IMR-90 (cell line): ENCODE measurements at regions not wholly inside any gene's neighbourhood (a gene's known extent, or its start where the extent isn't known, plus 50 kb on each side); places are given as distances from the start of the nearest gene placed in this dataset.

Experiments
- ATAC-seq: fragments of 200-7000 bp; cut with Tn5 transposase; 2 replicates; pipeline ENCODE4 v1.9.1; 2020; ENCODE audit warnings: low read depth, mild to moderate bottlenecking, moderate library complexity
- BruUV-seq: library from RNA; stranded (reverse); fragments of 400-500 nt; replicated peaks from 2 replicates; lab custom pipeline; 2021; lab: Mats Ljungman, UMichigan
- CTCF ChIA-PET: fragments of 300-600 bp; formaldehyde crosslinking; extraction: SDS; loops from one replicate; lab custom pipeline; 2021; ENCODE audit warnings: antibody characterized with exemption; lab: Yijun Ruan, JAX
- POLR2A ChIA-PET: fragments of 300-600 bp; sonication (Branson Sonifier 250); formaldehyde crosslinking; loops from one replicate; lab custom pipeline; 2022; ENCODE audit warnings: antibody characterized with exemption; ENCODE audit not compliant: unreplicated experiment; lab: Charles Lee
- DNase-seq: peaks from one replicate; pipeline ENCODE4 v3.0.0; 2013
- H2AFZ ChIP-seq: replicated peaks from 2 replicates; pipeline ENCODE3; 2013; ENCODE audit warnings: low read length, mild to moderate bottlenecking; ENCODE audit not compliant: poor library complexity
- H2AK5ac ChIP-seq: 2 replicates; pipeline ENCODE4 v1.6.1; 2013; ENCODE audit warnings: low read depth, low read length, inconsistent platforms
- H2AK9ac ChIP-seq: replicated peaks from 2 replicates; pipeline ENCODE3; 2013; ENCODE audit warnings: mild to moderate bottlenecking, low read depth, low read length, moderate library complexity; ENCODE audit not compliant: poor library complexity
- H2BK120ac ChIP-seq: 2 replicates; pipeline ENCODE4 v1.6.1; 2013; ENCODE audit warnings: low read depth, low read length, inconsistent platforms
- H2BK15ac ChIP-seq: 3 replicates; pipeline ENCODE4 v1.6.1; 2013; ENCODE audit warnings: low read depth, low read length, inconsistent platforms
- H2BK20ac ChIP-seq: 2 replicates; pipeline ENCODE4 v1.6.1; 2013; ENCODE audit warnings: low read depth, mild to moderate bottlenecking, inconsistent platforms, low read length, moderate library complexity
- H2BK5ac ChIP-seq: 2 replicates; pipeline ENCODE4 v1.6.1; 2013; ENCODE audit warnings: mild to moderate bottlenecking, low read depth, low read length, inconsistent platforms; ENCODE audit not compliant: poor library complexity, severe bottlenecking
- H3K14ac ChIP-seq: replicated peaks from 2 replicates; pipeline ENCODE4 v1.6.1; 2013; ENCODE audit warnings: low read depth, low read length, inconsistent platforms
- H3K18ac ChIP-seq: 2 replicates; pipeline ENCODE4 v1.6.1; 2013; ENCODE audit warnings: low read depth, low read length, control low read depth
- H3K23ac ChIP-seq: 2 replicates; pipeline ENCODE4 v1.6.1; 2013; ENCODE audit warnings: low read depth, low read length, inconsistent platforms
- H3K27ac ChIP-seq: 2 replicates; pipeline ENCODE4 v1.5.1; 2013; ENCODE audit warnings: mild to moderate bottlenecking, control low read depth, low read length; ENCODE audit not compliant: insufficient read depth
- H3K27me3 ChIP-seq: 2 replicates; pipeline ENCODE4 v1.6.1; 2013; ENCODE audit warnings: low read length; ENCODE audit not compliant: control insufficient read depth, insufficient read depth
- H3K36me3 ChIP-seq: 2 replicates; pipeline ENCODE4 v1.6.1; 2013; ENCODE audit warnings: low read length, mixed read lengths; ENCODE audit not compliant: control insufficient read depth, insufficient read depth
- H3K4ac ChIP-seq: 2 replicates; pipeline ENCODE4 v1.6.1; 2013; ENCODE audit warnings: low read depth, low read length, inconsistent platforms
- H3K4me1 ChIP-seq: 2 replicates; pipeline ENCODE4 v1.6.1; 2013; ENCODE audit warnings: low read length, mixed read lengths; ENCODE audit not compliant: control insufficient read depth, insufficient read depth
- H3K4me2 ChIP-seq: 2 replicates; pipeline ENCODE4 v1.6.1; 2013; ENCODE audit warnings: low read depth, mild to moderate bottlenecking, control low read depth, low read length, moderate library complexity
- H3K4me3 ChIP-seq: 2 replicates; pipeline ENCODE4 v1.5.1; 2013; ENCODE audit warnings: low read depth, mild to moderate bottlenecking, control low read depth, low read length, moderate library complexity; ENCODE audit not compliant: insufficient read depth
- H3K56ac ChIP-seq: 2 replicates; pipeline ENCODE4 v1.6.1; 2013; ENCODE audit warnings: low read length, inconsistent platforms; ENCODE audit not compliant: insufficient read depth; ENCODE audit errors: extremely low read depth
- H3K79me1 ChIP-seq, 2 experiments: 2 replicates each; pipeline ENCODE4 v1.6.1; 2013; ENCODE audit warnings: low read length in 2 of 2, inconsistent platforms in 1 of 2, low read depth in 1 of 2
- H3K9ac ChIP-seq: 2 replicates; pipeline ENCODE4 v1.6.1; 2013; ENCODE audit warnings: low read depth, low read length, control low read depth
- H3K9me1 ChIP-seq: 2 replicates; pipeline ENCODE4 v1.6.1; 2013; ENCODE audit warnings: low read length, inconsistent platforms; ENCODE audit not compliant: insufficient read depth
- H3K9me3 ChIP-seq: 2 replicates; pipeline ENCODE4 v1.6.1; 2013; ENCODE audit warnings: low read length; ENCODE audit not compliant: control insufficient read depth, insufficient read depth
- H4K20me1 ChIP-seq: 2 replicates; pipeline ENCODE4 v1.6.1; 2013; ENCODE audit warnings: low read length, inconsistent platforms; ENCODE audit not compliant: insufficient read depth
- H4K5ac ChIP-seq: 2 replicates; pipeline ENCODE4 v1.6.1; 2013; ENCODE audit warnings: mild to moderate bottlenecking, low read depth, low read length, control low read depth
- H4K8ac ChIP-seq, 2 experiments: 2 replicates each; pipeline ENCODE4 v1.6.1; 2013; ENCODE audit warnings: low read depth in 2 of 2, low read length in 2 of 2, control low read depth in 1 of 2, inconsistent platforms in 1 of 2
- H4K91ac ChIP-seq: 2 replicates; pipeline ENCODE4 v1.6.1; 2013; ENCODE audit warnings: low read depth, low read length, inconsistent platforms; ENCODE audit not compliant: insufficient read depth
- MXI1 ChIP-seq: IDR thresholded peaks from 2 replicates; pipeline ENCODE4 v1.6.1; 2012; ENCODE audit warnings: low read depth, mild to moderate bottlenecking, low read length, moderate library complexity, borderline replicate concordance
- NFE2L2 ChIP-seq: fragments of 150-350 bp; IDR thresholded peaks from 2 replicates; pipeline ENCODE4 v1.6.1; 2016; ENCODE audit warnings: low read depth, mild to moderate bottlenecking, low read length
- RFX5 ChIP-seq: IDR thresholded peaks from 2 replicates; pipeline ENCODE4 v1.8.0; 2012; ENCODE audit warnings: low read depth, mild to moderate bottlenecking, low read length, moderate library complexity
- WGBS, 2 experiments: methylation state at CpG; one replicate each; pipeline versions ENCODE4 v1.1.5 to v1.1.7; 2013; ENCODE audit warnings: missing lambda C conversion rate in 2 of 2; ENCODE audit not compliant: insufficient read length in 1 of 2; ENCODE audit errors: extremely low coverage in 2 of 2; 5-methylcytosine and 5-hydroxymethylcytosine counted together
- dilution Hi-C: fragments of 300-500 bp; cut with HindIII; formaldehyde crosslinking; loops from one replicate; pipeline ENCODE4 v1.14.3; 2018; ENCODE audit warnings: low sequenced_read_pairs; ENCODE audit not compliant: unreplicated experiment
- in situ Hi-C: fragments of 300-500 bp; cut with MboI; formaldehyde crosslinking; loops from 3 replicates; pipeline ENCODE4 v1.14.3; 2019; ENCODE audit warnings: low sequenced_read_pairs, inconsistent platforms, mixed read lengths
- intact Hi-C: fragments of 100-400 bp; cut with micrococcal nuclease; formaldehyde crosslinking; loops from 2 replicates; pipeline ENCODE4 v1.10.0; 2022

GRCh38 chr2:49860170-49860569 is 705.9 kb upstream of the FSHR start:
- no peak overlapping the region for H2BK5ac ChIP-seq
- H3K4ac ChIP-seq: no peak overlapping the region
- H3K36me3 ChIP-seq: no peaks in the 10 kb centered on the region
- H2BK15ac ChIP-seq: no peak overlapping the region
- BruUV-seq: no TSS peak
- no peak overlapping the region for H3K56ac ChIP-seq
- ATAC-seq (no peak), DNase-seq (no peak)
- H3K9ac ChIP-seq: no peak overlapping the region
- H2BK20ac ChIP-seq: no peak overlapping the region
- H4K5ac ChIP-seq: no peak overlapping the region
- H3K4me1 ChIP-seq: no peaks in the 10 kb centered on the region
- H3K4me2 ChIP-seq: no peak overlapping the region
- no peak overlapping the region for H2AK5ac ChIP-seq
- no peak overlapping the region for H2AFZ ChIP-seq
- TF ChIP-seq RFX5: no peak
- no peak for TF ChIP-seq NFE2L2
- TF ChIP-seq MXI1: no peak
- dilution Hi-C loops: no loop called here
- H3K18ac ChIP-seq: no peak overlapping the region
- no CpG with 5 or more reads among the region's 2 CpGs for WGBS, 2 experiments
- POLR2A ChIA-PET: no interaction called here
- in situ Hi-C loops: no loop called here
- H3K14ac ChIP-seq: no peak overlapping the region
- no peak overlapping the region for H2AK9ac ChIP-seq
- H3K9me3 ChIP-seq: peaks cover 5% of the 10 kb centered on the region
- H3K23ac ChIP-seq: no peak overlapping the region
- no peak overlapping the region for H2BK120ac ChIP-seq
- H3K79me1 ChIP-seq: no peaks in the 10 kb centered on the region
- no peak overlapping the region for H4K8ac ChIP-seq
- H4K20me1 ChIP-seq: no peaks in the 10 kb centered on the region
- H3K9me1 ChIP-seq: no peaks in the 10 kb centered on the region
- CTCF ChIA-PET: no interaction called here
- intact Hi-C loops: no loop called here
- H3K27me3 ChIP-seq: no peaks in the 10 kb centered on the region
- no peak overlapping the region for H4K91ac ChIP-seq
- H3K27ac ChIP-seq: no peak overlapping the region
- H3K4me3 ChIP-seq: no peak overlapping the region
